Stimulated activated CD4-positive, alpha-beta T cell treated with anti-CD3 and anti-CD28 coated beads, Interleukin-15, amount 100 ng/mL, for 48 hours (primary cell): ENCODE measurements at regions not wholly inside any gene's neighbourhood (a gene's known extent, or its start where the extent isn't known, plus 50 kb on each side); places are given as distances from the start of the nearest gene placed in this dataset.
"Not testable (repeated sequence)": the region's sequence is repeated elsewhere in the genome, so short reads cannot be mapped to it uniquely, and the experiment has no call there.

ENCODE experiments used
- DNase-seq, 2 donors: peaks; one replicate each; pipeline ENCODE4 v3.0.0-alpha.2; 2020; ENCODE audit warnings: low read depth in 2 of 2

DNA sequence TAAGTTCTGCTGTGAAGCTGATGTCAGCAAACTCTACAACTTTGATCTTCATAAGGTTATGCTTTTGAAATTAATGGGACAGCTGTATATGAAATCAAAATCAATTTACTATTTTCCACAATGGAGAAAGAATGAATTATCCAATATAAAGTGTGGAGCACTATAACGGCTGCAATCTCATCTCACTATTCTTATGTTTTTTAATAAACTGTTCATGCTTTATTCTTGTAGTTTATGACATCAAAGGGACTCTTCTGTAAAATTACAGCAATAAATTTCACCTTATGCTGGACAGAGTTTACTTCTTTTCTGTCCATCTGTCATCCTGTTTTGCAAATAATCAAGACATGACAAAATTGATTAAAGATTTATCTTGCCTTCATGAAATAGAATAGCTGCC, 192.5 kb downstream of the TECRL start:
- no peak for DNase-seq

DNA sequence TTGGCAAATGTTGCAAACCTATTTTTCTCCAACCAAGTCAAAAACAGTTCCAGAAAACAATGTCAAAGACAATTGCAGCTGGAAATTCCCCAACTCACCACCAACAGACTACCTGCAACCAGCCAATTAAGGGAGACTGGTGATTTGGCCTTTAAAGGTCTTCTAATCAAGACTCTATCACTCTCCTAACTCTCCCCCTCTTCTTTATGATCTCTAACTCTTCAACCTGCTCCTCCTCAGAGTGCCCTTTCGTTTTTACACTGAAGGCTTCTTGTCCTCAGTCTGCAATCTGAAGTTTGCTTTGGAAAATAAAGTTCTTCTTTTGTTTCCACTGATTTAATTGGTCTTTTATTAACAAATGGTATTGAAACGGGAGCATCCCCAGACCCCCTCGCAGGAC, 203.9 kb downstream of the TECRL start:
- DNase-seq = no peak

DNA sequence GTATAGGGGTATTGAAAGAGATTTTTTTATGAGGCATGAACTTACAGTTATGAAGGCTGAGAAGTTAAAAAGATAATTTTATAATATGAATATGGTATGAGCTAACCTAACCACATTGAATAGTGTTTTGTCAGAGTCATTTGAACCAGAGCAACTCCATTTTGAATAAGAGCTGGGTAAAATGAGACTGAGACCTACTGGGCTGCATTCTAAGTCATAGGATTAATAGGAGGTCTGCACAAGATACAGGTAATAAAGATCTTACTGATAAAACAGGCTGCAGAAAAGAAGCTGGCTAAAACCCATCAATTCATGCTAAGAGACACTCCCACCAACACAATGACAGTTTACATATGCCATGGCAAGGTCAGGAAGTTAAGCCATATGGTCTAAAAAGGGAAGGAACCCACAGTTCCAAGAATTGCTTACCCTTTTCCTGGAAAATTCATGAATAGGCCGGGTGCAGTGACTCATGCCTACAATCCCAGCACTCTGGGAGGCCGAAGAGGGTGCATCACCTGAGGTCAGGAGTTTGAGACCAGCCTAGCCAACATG, 209.2 kb downstream of the TECRL start:
- DNase-seq = no peak

DNA sequence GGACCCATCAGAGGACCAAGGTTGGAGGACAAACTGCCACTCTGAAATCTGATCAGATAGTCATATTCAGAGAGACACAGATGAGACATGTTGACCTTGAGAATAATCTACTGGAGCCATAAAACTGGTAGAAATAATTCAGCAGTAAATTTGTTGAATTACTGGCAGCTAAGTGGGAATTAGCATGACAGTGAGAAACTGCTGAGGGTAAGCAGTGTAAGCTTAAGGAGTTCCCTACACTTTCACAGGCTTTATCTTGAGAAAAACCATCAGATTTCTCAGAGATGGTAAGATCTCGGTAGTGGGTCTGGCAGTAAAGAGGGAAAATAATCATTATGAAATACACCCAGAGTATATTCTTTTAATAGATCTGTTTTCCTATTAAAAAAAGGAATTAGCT, 213.7 kb downstream of the TECRL start:
- no peak for DNase-seq

DNA sequence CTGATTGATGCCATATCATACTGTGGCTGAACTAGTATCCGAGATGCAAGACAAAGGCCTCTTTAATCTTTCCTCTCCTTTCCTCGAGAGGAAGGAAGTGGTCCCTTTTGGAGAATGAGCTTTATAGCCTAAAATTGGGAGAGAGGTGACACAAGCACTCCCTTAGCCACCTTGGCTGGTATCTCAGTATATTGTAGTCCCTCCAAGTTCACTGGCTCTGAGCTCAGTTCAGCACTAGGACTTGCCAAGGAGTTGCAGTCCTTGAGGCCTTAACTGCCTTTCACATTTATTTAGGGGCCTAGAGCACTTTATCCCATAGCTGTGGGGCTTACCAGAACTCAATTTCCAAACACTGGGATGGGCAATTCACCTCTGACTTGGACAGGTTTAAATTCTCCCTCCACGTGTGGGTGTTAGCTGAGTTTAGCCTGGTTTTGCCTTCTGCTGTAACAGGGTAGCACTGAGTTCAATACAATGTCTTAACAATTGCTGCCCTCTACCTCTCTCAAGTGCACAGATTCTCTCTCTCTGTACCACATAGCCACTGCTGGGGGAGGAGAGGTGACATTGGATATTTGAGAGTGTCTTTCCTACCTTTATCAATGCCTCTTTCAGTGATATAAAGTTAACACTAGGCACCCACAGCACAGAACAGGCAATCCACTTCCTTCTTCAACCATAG, 216.4 kb downstream of the TECRL start:
- DNase-seq = no peak

DNA sequence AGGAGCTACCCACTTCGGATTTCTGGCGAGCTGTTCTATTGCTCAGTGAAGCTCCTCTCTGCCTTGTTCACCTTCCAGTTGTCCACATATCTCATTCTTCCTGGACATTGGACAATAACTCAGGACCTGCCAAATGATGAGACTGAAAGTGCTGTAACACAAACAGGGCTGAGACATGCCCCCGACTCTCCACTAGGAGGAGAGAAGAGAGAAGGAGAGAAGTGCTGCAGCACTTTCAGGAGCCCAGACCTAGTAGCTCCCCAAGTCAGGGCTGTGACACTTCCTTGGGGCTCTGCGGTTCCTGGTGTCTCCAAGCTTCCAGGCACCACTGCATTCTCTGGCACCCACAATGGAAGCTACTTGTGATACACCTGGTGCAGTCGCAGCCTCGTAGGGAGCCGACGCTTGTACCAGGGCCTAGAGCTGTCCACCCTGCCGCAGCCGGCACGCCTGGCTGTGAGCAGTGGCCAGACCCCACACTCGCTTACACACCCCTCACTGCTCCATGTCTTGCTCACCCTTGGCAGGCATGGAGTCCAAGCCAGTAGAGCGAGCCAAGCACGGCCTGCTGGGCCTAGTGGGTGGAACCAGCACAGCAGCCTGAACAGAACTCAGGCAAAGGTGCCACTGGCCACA, 234.9 kb downstream of the TECRL start:
- no peak for DNase-seq

DNA sequence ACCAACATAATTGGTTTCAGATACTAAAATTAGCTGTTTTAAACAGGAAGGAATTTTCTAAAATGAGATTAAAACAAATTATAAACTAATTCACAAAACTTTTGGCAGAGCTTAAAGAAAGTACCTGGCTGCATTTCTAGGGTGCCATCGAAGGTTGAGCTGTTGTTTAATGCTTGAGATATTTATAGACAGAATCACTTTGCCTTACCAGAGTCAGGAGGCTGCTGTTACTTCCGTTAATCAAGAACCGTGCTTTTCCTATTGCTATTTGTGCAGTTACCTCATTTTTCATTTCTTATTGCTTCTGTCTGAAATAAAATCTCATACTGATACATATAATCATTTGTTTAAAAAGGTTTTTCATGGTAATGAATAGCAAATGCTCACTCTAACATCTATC, 242.9 kb downstream of the TECRL start:
- no peak for DNase-seq

DNA sequence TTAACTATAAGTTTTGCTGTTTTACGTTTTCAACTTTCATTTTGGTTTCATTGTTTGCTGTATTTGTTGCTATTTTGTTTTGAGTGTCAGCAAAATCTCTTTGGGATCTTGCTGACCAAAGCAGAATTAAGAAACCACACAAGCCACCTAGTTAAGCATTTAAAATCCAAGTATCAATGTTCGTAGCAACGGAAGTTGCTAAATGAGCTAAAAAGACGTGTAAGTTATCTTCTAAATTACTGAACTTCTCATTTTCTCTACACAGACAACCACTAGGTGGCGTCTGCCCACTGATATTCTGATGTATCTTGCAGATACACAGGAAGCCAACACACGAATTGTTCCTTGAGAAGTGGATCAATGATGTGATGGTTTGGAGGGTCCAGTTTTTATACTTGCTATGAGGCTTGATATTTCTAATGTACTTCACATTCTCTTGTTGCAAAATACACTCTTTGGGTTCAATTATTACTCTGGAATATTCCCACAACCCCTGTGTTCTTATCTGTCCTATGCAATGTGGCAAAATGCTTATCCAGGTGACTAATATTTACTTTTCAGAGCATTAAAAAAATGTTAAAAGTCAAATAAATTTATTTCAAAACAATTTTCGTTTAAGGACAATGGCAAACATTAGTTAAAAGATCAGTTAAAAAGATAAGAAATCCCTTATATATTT, 250.5 kb downstream of the TECRL start:
- DNase-seq = peak; percentile 13 to 25

DNA sequence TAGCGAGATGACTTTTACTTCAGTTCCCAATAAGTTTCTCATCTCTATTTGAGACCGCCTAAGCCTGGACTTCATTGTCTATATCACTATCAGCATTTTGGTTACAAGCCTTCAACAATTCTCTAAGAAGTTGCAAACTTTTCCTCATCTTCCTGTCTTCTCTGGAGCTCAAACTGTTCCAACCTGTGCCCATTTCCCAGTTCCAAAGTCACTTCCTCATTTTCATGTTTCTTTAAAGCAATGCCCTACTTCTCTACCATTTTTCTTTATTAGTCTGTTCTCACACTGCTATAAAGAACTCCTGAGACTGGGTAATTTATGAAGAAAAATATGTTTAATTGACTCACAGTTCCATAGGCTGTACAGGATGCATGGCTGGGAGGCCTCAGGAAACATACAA, 251.9 kb downstream of the TECRL start:
- no peak for DNase-seq

DNA sequence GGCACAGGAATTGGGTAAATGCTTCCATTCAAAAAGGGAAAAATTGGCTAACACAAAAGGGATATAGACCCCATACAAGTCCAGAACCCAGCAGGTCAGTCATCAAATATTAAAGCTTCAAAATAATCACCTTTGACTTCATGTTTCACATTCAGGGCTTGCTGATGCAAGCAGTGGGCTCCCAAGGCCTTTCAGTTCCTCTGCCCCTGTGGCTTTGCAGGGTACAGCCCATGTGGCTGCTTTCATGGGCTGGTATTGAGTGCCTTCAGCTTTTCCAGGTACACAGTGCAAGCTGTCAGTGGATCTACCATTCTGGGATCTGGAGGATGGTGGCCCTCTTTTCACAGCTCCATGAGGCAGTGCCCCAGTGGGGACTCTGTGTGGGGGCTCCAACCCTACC, 253.0 kb downstream of the TECRL start:
- DNase-seq = no peak

DNA sequence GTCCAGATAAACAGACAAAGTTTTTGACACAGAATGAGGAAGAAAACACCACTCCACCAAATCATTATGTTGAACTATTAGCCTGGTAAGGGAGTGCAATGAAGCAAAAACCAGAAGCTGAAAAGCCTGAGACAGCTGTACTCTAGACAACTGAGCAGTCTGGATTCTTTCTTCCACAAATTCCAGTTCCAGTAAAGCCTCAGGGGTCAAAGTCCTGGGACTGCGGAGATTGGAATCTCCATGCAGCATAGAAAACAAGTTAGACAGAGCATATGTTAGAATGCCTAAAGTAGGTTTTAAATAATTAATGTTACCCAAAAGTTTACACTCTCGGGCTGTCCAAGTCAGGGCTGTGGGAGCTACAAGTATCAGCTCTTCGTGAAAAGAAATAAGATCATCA, 263.2 kb downstream of the TECRL start:
- no peak for DNase-seq

DNA sequence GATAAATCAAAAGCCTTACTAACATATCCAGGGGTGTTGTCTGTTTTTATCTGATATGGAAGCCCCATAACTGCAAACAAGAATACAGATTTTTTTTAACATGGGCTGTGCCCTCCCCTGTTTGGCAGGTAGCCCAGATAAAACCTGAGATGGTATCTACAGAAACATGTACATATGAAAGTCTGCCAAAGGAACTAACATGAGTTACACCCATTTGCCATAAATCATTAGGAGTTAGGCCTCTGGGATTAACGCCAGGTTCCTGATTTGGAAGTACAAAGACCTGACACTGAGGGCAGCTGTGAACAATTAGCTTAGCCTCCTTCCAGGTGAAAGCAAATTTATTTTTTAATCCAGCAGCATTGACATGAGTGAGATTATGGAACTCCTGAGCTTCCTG, 264.3 kb downstream of the TECRL start:
- no peak for DNase-seq

DNA sequence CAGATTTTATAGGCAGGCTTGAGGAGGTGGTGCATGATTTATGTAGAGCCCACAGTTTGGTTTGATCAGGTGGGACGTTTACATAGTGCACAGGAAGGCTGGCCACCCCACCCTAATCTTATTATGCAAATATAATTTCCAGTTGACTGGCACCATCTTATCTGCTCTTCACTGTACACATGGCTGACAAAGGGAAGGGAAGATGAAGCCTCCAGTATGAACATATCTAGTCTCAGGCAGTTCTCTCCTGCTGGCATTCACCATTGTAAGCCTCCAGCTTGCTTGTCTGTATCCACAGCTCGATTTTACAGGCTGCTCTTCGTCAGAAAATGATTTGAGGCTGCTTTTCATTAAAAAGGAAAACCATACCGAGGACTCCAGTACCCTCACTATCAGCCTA, 278.3 kb downstream of the TECRL start:
- no peak for DNase-seq

DNA sequence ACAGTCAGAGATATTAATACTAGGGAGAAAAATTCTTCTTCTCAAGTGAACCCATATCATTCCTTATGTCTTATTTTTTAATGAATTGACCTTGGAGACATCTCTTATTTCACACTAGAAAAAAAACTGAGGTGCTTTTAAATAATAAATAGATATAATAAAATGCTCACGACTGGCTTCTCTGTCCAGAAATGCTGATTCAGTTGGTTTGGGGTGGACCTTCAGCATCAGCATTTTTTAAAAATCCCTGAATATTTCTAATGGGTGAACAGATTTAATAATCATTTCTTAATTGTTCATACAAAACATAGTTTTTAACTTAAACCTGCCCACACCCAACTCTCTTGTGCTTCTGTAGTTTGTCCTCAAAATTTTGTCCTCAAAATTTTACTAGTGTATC, 283.9 kb downstream of the TECRL start:
- DNase-seq = no peak

DNA sequence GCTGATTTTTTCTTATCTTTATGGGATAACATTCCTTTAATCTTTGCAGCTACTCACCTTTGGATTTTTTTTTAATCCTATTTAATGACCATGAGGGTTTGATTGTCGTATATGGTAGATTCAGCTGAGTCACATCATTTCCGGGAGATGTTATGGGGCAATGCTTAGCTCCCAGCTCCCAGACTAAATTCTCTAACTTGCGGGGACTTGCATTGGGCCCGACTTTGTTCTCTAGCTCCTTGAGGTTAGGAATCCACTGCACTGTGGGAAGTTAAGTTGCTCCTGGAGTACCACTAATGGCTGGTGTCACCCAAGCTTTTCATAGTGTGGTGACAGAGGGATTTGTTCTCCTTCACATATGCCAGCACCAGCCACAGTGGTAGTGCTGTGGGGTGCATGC, 287.4 kb downstream of the TECRL start:
- DNase-seq = no peak

DNA sequence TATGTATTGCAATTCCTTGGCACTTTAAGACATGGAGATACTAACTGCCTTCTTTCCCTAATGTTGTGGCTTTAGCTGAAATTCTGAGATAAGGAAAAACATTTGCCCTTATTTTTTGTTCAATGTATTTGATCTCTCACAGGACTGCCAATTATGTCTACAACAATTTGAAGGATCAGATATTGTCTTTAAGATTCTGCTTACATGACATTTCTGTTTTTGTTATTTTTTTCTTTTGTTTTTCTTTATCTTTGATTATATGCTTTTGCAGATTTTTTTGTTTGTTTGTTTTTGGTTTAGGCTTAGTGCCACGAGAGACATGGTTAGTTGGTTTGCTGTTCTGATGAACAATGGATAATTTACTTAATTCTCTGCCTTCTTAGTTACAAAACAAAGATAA, 303.3 kb downstream of the TECRL start:
- DNase-seq = no peak

DNA sequence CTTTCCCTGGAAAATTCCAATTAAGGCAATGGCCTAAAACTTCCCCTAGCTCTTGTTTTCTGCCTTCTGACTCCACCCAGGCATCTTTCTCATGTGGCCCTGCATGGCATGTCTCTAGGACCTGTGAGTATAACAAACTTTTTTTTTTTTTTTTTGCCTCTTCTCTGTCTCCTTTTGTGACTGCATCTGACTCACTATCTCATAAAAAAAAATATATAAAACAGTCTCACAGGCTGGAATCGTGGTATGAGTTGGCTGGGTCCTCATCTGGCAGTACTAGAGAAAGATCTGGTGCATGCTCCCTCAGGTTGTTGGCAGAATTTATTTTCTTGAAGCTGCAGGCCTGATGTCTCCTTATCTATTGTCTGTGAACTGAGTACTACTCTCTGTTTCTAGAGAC, 313.9 kb downstream of the TECRL start:
- DNase-seq = no peak

DNA sequence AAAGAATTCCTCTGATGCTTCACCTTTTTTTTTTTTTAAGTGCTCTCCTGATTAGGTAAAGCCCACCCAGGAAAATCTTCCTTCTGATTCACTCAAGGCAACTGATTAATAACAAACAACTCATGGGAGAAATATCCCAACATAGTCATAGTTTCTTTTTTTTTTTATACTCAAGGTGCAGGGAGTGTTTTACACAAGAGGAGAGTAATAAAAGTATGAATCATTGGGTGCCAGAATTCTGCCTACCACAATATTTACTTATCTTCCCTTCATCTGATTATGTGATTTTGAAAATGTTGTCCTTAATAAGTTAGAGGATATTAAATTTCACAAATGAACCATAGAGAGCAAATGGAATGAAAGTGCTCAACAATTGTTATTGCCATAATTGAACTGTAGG, 329.9 kb downstream of the TECRL start:
- DNase-seq = no peak

DNA sequence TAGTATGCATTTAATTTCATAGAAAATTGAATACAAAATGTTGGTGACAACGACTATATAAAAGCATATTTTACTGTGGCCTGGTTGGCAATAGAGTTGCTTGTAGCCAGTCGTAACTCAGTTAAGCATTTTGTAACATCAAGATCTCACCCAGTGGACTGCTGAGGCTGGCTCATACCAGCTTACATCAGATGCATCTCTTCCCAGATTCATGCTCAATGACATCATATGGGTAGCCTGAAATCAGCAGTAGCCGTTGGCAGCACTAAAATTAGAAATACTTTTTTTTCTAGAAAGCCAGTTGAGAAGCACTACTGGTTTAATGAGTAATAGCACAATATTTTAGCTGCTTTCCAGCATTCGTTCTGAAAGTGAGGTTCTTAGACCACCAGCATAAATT, 341.2 kb downstream of the TECRL start:
- DNase-seq = no peak

DNA sequence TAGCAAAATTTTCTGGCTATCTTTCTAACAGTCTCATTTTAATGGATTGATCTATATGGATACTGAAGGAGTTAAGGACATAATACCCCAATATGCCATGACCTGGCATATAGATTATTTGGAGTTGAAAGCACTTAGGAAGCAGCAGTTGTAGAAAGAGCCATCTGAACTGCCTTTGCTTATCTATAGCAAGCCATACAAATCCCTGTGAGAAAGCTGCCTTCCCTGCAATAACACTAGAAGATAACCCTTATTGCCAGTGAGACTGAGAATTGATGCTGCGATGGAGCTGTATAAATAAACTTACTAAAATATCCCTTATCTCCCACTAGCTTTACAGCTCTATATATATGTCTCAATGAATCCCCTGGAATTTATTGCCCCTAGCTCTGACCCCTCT, 346.3 kb downstream of the TECRL start:
- no peak for DNase-seq

DNA sequence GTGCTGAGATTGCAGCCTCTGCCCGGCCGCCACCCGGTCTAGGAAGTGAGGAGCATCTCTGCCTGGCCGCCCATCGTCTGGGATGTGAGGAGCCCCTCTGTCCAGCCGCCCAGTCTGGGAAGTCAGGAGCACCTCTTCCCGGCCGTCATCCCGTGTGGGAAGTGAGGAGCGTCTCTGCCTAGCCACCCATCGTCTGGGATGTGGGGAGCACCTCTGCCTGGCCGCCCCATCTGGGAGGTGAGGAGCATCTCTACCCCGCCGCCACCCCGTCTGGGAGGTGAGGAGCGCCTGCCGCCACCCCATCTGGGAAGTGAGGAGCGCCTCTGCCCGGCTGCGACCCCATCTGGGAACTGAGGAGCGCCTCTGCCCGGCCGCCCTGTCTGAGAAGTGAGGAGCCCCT, 372.2 kb downstream of the TECRL start:
- DNase-seq = not testable (repeated sequence)

DNA sequence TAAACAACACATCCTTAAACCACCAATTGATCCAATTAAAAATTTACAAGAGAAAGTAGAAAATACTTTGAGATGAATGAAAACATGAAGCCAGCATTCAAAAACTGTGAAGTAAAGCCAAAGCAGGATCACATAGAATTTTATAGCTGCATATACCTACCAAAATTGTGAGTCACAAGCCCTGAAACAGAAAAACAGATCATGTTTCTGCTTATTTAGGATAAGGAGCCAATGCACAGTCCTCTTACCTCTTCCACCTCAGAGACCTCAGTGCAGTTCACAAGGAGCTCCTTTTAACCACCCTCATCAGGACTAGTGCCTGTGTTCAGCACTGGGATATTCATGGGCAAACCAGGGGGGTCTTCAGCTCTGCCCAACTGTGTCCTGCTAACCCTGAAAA, 386.7 kb downstream of the TECRL start:
- no peak for DNase-seq

DNA sequence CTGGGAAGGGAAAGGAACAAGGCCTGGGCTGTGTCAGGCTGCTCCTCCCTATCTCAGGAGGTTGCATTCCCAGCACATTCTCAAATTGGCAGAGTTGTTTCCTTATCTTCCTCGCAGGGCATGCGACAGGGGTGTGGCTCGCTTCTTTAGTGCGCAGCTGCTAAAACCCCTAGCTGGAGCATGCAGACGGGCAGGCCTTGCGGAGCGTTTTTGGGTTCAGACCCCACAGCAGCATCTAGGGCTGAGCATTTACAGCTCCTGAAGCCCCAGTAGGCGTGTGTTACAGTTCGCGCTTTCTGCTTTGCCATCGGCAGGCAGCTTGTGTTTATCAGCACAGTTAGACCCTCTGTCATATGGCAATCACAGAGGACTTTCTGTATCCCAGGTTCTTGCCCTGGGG, 392.4 kb downstream of the TECRL start:
- DNase-seq = no peak
